Liver (tissue), 8 donors: ENCODE measurements at regions not wholly inside any gene's neighbourhood (a gene's known extent, or its start where the extent isn't known, plus 50 kb on each side); places are given as distances from the start of the nearest gene placed in this dataset.

Experiments
- DNase-seq: peaks from one replicate; pipeline ENCODE4 v3.0.0-alpha.2; 2017; ENCODE audit warnings: low spot score
- H3K27ac ChIP-seq, 2 donors: one replicate each; pipeline ENCODE4 v1.7.0; 2013; ENCODE audit warnings: inconsistent platforms in 2 of 2, low read length in 2 of 2, control low read depth in 1 of 2, low read depth in 1 of 2, mild to moderate bottlenecking in 1 of 2
- H3K27me3 ChIP-seq, 4 donors: one replicate each; pipeline versions ENCODE4 v1.6.1 to v1.7.0; 2013; ENCODE audit warnings: low read length in 3 of 4, inconsistent platforms in 1 of 4, mild to moderate bottlenecking in 1 of 4, moderate library complexity in 1 of 4; ENCODE audit not compliant: control insufficient read depth in 4 of 4, insufficient read depth in 4 of 4
- H3K36me3 ChIP-seq, 4 donors: one replicate each; pipeline versions ENCODE4 v1.6.1 to v1.7.0; 2013; ENCODE audit warnings: low read length in 3 of 4, mild to moderate bottlenecking in 3 of 4, low read depth in 1 of 4, moderate library complexity in 1 of 4; ENCODE audit not compliant: control insufficient read depth in 4 of 4, insufficient read depth in 3 of 4
- H3K4me1 ChIP-seq, 4 donors: one replicate each; pipeline versions ENCODE4 v1.6.1 to v1.7.0; 2013; ENCODE audit warnings: low read length in 3 of 4, mild to moderate bottlenecking in 3 of 4, moderate library complexity in 1 of 4; ENCODE audit not compliant: control insufficient read depth in 4 of 4, insufficient read depth in 4 of 4
- H3K4me3 ChIP-seq, 3 donors: one replicate each; pipeline versions ENCODE4 v1.6.1 to v1.7.0; 2013; ENCODE audit warnings: low read length in 3 of 3, control low read depth in 1 of 3, low read depth in 1 of 3, mild to moderate bottlenecking in 1 of 3
- H3K9ac ChIP-seq, 2 donors: one replicate each; pipeline ENCODE4 v1.7.0; 2013; ENCODE audit warnings: low read length in 2 of 2, mild to moderate bottlenecking in 2 of 2, moderate library complexity in 2 of 2, control low read depth in 1 of 2, low read depth in 1 of 2
- H3K9me3 ChIP-seq, 4 donors: one replicate each; pipeline versions ENCODE4 v1.6.1 to v1.7.0; 2013; ENCODE audit warnings: low read length in 3 of 4; ENCODE audit not compliant: control insufficient read depth in 4 of 4
- ATF3 ChIP-seq: IDR thresholded peaks from 2 replicates; pipeline ENCODE4 v1.6.1; 2016; ENCODE audit warnings: antibody characterized with exemption
- CTCF ChIP-seq: fragments of 150-350 bp; IDR thresholded peaks from 2 replicates; pipeline ENCODE4 v1.5.1; 2017; ENCODE audit warnings: improper control_type of control experiment, low read depth, low read length; ENCODE audit not compliant: missing input control
- EGR1 ChIP-seq, 2 donors: IDR thresholded peaks; 2 replicates each; pipeline ENCODE4 v1.6.1; 2016 to 2018; ENCODE audit warnings: antibody characterized with exemption in 2 of 2, low read depth in 2 of 2
- FOXA1 ChIP-seq: IDR thresholded peaks from 2 replicates; pipeline ENCODE4 v1.6.1; 2016; ENCODE audit warnings: antibody characterized with exemption
- FOXA2 ChIP-seq: IDR thresholded peaks from 2 replicates; pipeline ENCODE4 v1.6.1; 2016; ENCODE audit warnings: antibody characterized with exemption
- GABPA ChIP-seq, 2 donors: IDR thresholded peaks in 1 of 2; conservative IDR thresholded peaks in 1 of 2; 2 replicates each; pipeline ENCODE4 v1.6.1; 2016; ENCODE audit warnings: antibody characterized with exemption in 2 of 2, mild to moderate bottlenecking in 1 of 2, moderate library complexity in 1 of 2
- HNF4A ChIP-seq, 2 donors: conservative IDR thresholded peaks; 2 replicates each; pipeline ENCODE4 v1.6.1; 2016; ENCODE audit warnings: antibody characterized with exemption in 2 of 2, mild to moderate bottlenecking in 2 of 2
- HNF4G ChIP-seq: IDR thresholded peaks from 2 replicates; pipeline ENCODE4 v1.6.1; 2016; ENCODE audit warnings: antibody characterized with exemption
- JUND ChIP-seq, 2 donors: IDR thresholded peaks; 2 replicates each; pipeline ENCODE4 v1.6.1; 2016; ENCODE audit warnings: antibody characterized with exemption in 2 of 2
- NR2F2 ChIP-seq: IDR thresholded peaks from 2 replicates; pipeline ENCODE4 v1.6.1; 2016; ENCODE audit warnings: antibody characterized with exemption
- RAD21 ChIP-seq, 2 donors: IDR thresholded peaks; 2 replicates each; pipeline ENCODE4 v1.6.1; 2016; ENCODE audit warnings: antibody characterized with exemption in 2 of 2, mild to moderate bottlenecking in 2 of 2
- REST ChIP-seq: IDR thresholded peaks from 2 replicates; pipeline ENCODE4 v1.6.1; 2016; ENCODE audit warnings: antibody characterized with exemption, mild to moderate bottlenecking
- RXRA ChIP-seq, 2 donors: IDR thresholded peaks; 2 replicates each; pipeline ENCODE4 v1.6.1; 2017 to 2018; ENCODE audit warnings: antibody characterized with exemption in 2 of 2, mild to moderate bottlenecking in 1 of 2
- SP1 ChIP-seq: IDR thresholded peaks from 2 replicates; pipeline ENCODE4 v1.6.1; 2018; ENCODE audit warnings: antibody characterized with exemption, mild to moderate bottlenecking
- TAF1 ChIP-seq: conservative IDR thresholded peaks from 2 replicates; pipeline ENCODE4 v1.6.1; 2016; ENCODE audit warnings: antibody characterized with exemption, mild to moderate bottlenecking
- YY1 ChIP-seq: IDR thresholded peaks from 2 replicates; pipeline ENCODE4 v1.6.1; 2016; ENCODE audit warnings: antibody characterized with exemption, mild to moderate bottlenecking
- ZBTB33 ChIP-seq: IDR thresholded peaks from 2 replicates; pipeline ENCODE4 v1.6.1; 2016; ENCODE audit warnings: antibody characterized with exemption
- WGBS: extraction: QIAGEN DNeasy Blood & Tissue Kit; methylation state at CpG from one replicate; pipeline ENCODE4 v1.1.7; 2013; 5-methylcytosine and 5-hydroxymethylcytosine counted together
- TF ChIP-seq, protein P1 (sequence below): IDR thresholded peaks from 2 replicates; pipeline ENCODE4 v1.6.1; 2016; ENCODE audit warnings: antibody characterized with exemption
- donor health status: healthy.
- donor health status: healthy.
- donor health status: healthy.
- donor health status: healthy.
- donor health status: healthy.

- TF ChIP-seq ATF3 (no peak), ZBTB33 (no peak), FOXA2 (no peak), FOXA1 (no peak), RAD21 (IDR thresholded peaks at IDR 0.05) (no peak)
Observed at GRCh38 chr4:136881666-136882065, 650.6 kb downstream of the PCDH18 start (continued).

GRCh38 chr4:136873555-136873954 lies 658.7 kb downstream of the PCDH18 start:
- no peak for DNase-seq
- H3K27ac ChIP-seq: no peak overlapping the region
- H3K4me3 ChIP-seq: no peak overlapping the region
- no peak for TF ChIP-seq CTCF
- no peak for TF ChIP-seq FOXA2
- no peak for TF ChIP-seq ZBTB33
- TF ChIP-seq GABPA (IDR thresholded peaks at IDR 0.05 in 1 of 2, conservative IDR thresholded peaks at IDR 0.05 in 1 of 2): no peak
- TF ChIP-seq REST: no peak
- TF ChIP-seq, protein P1, sequence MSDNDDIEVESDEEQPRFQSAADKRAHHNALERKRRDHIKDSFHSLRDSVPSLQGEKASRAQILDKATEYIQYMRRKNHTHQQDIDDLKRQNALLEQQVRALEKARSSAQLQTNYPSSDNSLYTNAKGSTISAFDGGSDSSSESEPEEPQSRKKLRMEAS: no peak
- no peak for TF ChIP-seq FOXA1
- no peak for TF ChIP-seq JUND (IDR thresholded peaks at IDR 0.05)
- no peak for TF ChIP-seq RXRA (IDR thresholded peaks at IDR 0.05)
- no peak for TF ChIP-seq YY1
- TF ChIP-seq RAD21 (IDR thresholded peaks at IDR 0.05): no peak
- no peak for TF ChIP-seq TAF1
- no peak for TF ChIP-seq SP1
- no peak for TF ChIP-seq ATF3
- no peak for TF ChIP-seq EGR1 (IDR thresholded peaks at IDR 0.05; ENCODE audit: low read depth in 2 of 2)
- no peak for TF ChIP-seq HNF4A (conservative IDR thresholded peaks at IDR 0.05)
- no peak for TF ChIP-seq HNF4G
- no peak for TF ChIP-seq NR2F2
- no peaks in the 10 kb centered on the region for H3K36me3 ChIP-seq
- no peak overlapping the region for H3K9ac ChIP-seq
- H3K4me1 ChIP-seq: no peaks in the 10 kb centered on the region
- no peaks in the 10 kb centered on the region for H3K27me3 ChIP-seq
- no peaks in the 10 kb centered on the region for H3K9me3 ChIP-seq
- 41% methylated on average over 1 of the region's 1 CpG for WGBS
